ENCODE measurements at regions not wholly inside any gene's neighbourhood (a gene's known extent, or its start where the extent isn't known, plus 50 kb on each side); places are given as distances from the start of the nearest gene placed in this dataset.

- no peak for DNase-seq (ENCODE audit: low spot score)
Observed at GRCh38 chr2:129428086-129428660, 551.3 kb upstream of the RAB6C start.

DNA sequence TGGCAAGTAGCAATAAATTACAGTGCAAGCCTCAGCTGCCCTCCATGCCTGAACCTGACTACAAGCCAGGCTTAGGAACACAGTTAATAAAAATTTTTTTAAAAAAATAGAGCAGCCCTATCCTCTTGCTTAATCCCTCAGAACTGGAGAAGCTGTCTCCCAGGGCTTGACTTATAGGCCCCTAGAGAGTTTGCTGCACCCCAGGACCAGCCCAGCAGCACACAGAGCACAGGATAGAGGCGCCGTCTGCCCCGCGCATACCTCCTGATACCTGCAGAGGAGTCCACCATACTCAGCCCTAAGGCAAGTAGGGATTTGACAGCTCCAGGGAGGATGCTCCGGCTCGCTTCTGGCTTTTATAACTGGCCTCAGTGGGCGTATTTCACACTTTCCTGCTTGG, 548.6 kb upstream of the RAB6C start:
- DNase-seq (ENCODE audit: low spot score): no peak

DNA sequence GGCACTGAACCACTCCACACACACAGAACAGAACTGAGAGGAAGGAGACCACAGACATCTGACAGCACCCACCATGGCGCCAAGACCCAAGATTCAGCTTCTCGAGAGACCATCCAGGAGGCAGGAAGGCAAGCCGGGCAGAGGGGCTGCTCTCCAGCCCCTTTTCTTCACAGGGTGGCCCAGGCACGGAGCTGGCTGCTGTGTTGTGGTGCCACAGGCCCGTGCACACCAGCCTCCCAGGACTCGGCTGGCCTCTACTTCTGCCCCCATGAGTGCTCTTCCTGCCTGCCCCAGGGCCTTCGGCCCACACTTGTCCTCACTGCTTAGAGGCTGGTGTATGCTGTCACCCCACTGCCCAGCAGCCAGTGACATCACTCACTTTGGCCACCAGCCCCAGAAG, 547.6 kb upstream of the RAB6C start:
- DNase-seq (ENCODE audit: low spot score): no peak

DNA sequence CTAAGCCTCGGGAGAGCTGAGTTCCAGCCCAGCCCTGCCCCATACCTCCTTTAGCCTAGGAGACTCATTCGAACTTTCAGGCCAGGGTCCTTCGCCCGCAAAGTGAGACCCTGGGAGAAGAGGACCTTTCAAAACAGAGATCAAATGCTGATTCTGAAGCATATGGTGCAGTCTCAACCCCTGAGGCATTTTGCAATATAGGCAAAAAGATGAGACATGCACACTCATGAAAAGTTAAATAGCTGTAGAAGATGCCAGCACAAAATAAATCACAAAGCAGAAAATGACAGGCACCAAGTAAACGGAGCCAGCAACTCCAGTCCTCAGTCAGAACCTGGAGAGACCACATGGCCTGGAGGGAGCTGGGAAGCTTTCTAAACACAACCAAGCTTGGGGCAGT, 542.7 kb upstream of the RAB6C start:
- DNase-seq (ENCODE audit: low spot score): no peak

- DNase-seq (ENCODE audit: low spot score): no peak
Observed at GRCh38 chr2:129437725-129438124, 541.7 kb upstream of the RAB6C start.

GRCh38 chr2:129438501-129439057, 540.9 kb upstream of the RAB6C start:
- DNase-seq (ENCODE audit: low spot score): no peak

GRCh38 chr2:129439406-129440302, 539.8 kb upstream of the RAB6C start:
- DNase-seq (ENCODE audit: low spot score): no peak

- no peak for DNase-seq (ENCODE audit: low spot score)
Observed at GRCh38 chr2:129441610-129442009, 537.9 kb upstream of the RAB6C start.

GRCh38 chr2:129443235-129443864, 536.1 kb upstream of the RAB6C start:
- DNase-seq (ENCODE audit: low spot score): no peak

DNA sequence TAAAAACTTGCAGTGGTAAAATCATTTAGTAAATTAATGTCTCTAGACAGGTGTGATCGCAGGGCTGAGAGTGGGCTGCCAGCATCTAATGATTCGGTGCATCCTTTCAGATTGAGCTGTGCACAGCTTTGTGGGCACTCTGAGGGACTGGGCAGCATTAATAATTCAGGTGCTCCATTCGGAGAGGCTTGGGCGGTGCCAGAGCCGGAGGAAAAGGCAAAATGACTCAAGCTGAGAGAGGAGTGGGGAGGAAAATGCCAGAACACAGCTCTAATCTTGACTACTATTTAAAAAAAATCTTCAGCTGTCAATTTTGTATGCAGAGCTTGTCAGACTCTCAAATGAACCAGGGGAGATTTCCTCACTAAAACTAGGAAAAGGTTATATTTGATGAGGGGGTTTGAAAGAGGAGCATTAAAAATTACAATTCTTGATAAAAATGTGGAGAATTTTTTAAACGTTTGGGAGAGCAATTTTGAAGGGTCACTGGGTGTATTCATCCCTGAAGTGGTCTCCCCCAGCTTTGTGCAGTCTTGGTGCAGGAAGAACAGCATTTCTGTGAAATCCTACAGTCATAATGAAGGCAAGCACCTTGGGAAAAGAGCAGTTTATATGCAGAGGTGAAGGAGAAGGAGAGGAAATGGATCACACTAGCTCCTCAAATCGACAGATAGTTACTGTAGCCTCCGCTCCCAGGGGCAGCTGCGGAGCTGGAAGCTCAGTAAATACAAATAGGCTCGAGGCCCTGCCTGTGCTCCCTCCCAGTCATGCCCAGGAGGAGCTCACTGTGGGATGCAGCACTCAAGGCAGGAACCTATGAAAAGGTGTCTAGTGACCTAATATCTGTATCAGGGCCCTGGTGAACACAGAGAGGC, 535.4 kb upstream of the RAB6C start:
- DNase-seq (ENCODE audit: low spot score): no peak

DNA sequence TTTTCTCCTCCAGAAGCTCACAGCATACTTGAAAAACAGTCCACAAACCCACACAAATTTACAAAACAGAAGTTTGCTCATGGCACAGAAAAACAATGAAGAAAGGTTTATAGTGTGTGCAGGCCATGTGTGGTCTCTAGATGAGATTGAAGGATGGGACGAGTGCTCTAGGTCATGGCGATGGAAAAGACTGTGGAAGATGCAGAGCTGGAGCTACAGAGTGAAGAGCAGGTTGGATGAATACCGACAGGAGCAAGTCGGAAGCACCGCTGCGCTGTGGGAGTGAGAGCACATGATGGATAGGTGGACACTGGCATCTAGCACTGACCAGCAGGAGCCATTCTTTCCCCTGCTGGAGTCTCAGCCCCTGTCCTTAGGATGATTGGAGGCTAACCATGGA, 534.7 kb upstream of the RAB6C start:
- DNase-seq (ENCODE audit: low spot score): no peak

- DNase-seq (ENCODE audit: low spot score): no peak
Observed at GRCh38 chr2:129456691-129457090, 522.8 kb upstream of the RAB6C start.

DNA sequence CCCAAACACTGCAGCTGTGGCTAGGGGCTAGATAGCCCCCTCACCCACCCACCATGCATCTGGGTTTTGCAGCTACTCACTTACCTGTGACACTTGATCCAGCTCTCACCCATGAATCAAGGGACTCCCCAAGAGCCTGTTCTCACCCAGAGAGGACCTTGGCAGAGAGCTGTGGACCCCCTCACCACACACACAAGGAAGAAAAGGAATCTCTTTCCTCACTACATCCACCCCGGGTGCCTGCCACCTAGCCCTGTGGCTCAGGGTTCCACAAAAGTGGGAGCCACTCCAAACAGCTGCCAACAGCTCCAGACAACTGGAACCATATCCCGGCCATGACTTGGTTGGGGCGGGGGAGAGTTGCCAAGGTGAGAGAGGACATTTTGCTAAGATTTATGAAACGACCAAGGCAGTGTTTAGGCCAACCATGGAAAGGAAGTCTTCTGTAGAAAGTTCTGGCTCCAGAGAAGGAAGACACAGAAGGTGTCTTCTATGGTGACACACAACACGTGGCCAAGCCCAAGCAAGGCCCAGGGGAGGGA, 522.1 kb upstream of the RAB6C start:
- no peak for DNase-seq (ENCODE audit: low spot score)

- DNase-seq (ENCODE audit: low spot score): no peak
Observed at GRCh38 chr2:129458006-129458405, 521.5 kb upstream of the RAB6C start.

DNA sequence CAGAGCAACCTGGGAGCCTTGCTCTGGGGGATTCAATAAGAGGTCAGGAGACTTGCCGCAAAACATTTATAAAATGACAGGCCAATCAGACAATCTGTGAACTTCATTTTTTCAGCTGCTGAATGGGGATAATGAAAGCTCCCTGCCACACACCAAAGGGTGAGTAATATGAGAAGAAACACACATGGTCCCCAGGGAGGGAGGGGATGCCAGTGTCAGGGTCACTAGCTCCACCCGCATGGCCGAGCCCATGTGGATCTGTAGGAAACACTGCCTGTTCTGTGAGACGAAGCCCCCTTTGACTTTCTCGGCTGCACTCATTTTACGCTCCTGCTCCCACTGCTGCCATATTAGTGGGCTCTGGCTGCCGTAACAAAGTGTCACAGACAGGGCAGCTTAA, 521.0 kb upstream of the RAB6C start:
- DNase-seq (ENCODE audit: low spot score): no peak

DNA sequence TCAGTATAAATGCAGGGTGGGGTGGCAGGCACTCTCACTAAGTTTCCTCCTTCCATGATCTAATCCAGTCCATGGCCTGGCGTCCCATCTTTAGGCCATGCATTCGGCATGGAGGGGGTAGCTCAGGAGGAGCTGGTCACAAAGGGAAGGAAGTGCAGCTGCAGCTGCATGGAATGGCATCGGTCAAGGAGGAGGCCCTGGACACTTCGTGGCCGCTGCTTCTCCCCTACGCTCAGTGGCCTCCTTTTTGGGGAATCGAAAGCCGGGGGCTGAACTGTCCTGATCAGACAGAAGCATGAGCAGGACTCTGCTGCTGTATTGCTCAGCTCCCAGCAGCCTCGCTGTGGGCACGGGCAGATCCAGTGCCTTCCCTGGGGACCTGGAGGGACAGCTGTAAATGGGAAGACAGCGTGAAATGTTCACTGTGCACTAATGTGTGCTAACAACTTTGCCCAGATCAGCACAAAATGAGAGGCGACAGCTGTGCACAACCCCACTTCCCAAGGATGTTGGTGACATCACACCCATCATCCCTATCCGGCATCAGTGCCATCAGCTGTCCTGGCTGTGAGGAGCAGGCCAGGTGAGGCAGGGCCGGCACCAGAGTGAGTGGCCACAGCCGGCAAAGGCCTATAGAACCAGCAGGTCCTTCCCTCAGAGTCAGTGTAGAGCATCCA, 520.1 kb upstream of the RAB6C start:
- DNase-seq (ENCODE audit: low spot score): peak; percentile 61

DNA sequence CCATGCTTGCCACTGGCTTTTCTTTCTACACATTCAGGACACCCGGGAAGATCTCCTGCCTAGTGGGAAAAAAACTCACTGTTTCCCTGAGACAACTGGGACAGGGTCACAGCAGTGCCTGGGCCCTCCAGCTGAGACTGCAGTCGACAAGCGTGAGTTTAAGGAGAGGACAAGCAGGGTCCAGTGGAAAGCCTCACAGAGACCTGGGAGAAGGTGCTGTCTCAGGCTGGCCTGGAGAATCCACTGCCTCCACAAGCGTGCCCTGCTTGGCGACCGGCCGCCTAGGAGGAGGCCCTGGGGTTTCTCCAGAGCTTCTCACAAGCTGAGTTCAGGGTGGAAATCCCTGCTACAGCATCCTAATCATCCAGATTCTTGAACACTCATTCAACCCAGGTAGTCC, 519.6 kb upstream of the RAB6C start:
- no peak for DNase-seq (ENCODE audit: low spot score)

- no peak for DNase-seq (ENCODE audit: low spot score)
Observed at GRCh38 chr2:129460299-129461198, 518.9 kb upstream of the RAB6C start.

- no peak for DNase-seq (ENCODE audit: low spot score)
Observed at GRCh38 chr2:129462349-129462748, 517.1 kb upstream of the RAB6C start.

DNA sequence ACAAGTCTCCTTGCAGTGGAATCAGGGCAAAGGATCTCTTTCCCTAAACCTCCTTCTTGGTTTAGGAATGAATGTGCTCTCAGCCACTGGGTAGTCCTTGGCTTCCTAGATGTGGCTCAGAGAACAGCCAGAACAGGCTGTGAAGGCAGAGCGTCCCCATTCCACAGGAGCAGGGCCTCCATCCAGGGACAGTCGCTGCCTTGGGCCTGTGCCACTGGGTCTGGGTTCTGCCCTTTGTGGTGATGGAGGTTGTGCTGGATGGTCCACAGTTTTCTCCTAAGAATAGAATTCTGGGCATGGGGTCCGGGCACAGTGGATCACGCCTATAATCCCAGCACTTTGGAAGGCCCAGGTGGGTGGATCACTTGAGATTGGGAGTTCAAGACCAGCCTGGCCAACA, 516.5 kb upstream of the RAB6C start:
- DNase-seq (ENCODE audit: low spot score): no peak
